SK-N-SH treated with all-trans-retinoic acid at 6 μM for 48 hours (cell line): ENCODE measurements at regions not wholly inside any gene's neighbourhood (a gene's known extent, or its start where the extent isn't known, plus 50 kb on each side); places are given as distances from the start of the nearest gene placed in this dataset.

ENCODE experiments used
- ATAC-seq: fragments of 200-7000 bp; cut with Tn5 transposase; 3 replicates; pipeline ENCODE4 v1.9.1; 2020; ENCODE audit warnings: mild to moderate bottlenecking, moderate library complexity
- ARNTL ChIP-seq: fragments of 450-650 bp; formaldehyde crosslinking; IDR thresholded peaks from 2 replicates; pipeline ENCODE4 v1.5.0; 2020; ENCODE audit warnings: low read depth, mild to moderate bottlenecking, moderate library complexity, borderline replicate concordance
- BACH2 ChIP-seq: fragments of 250-450 bp; sonication (Bioruptor Pico); IDR thresholded peaks from 2 replicates; pipeline ENCODE4 v1.9.0; 2021; ENCODE audit warnings: mild to moderate bottlenecking, borderline replicate concordance
- CSDC2 ChIP-seq: fragments of 250-450 bp; sonication (Bioruptor Pico); IDR thresholded peaks from 2 replicates; pipeline ENCODE4 v1.5.0; 2020; ENCODE audit warnings: mild to moderate bottlenecking, moderate library complexity
- ESRRG ChIP-seq: fragments of 250-450 bp; sonication (Bioruptor Pico); IDR thresholded peaks from 2 replicates; pipeline ENCODE4 v1.6.1; 2021; ENCODE audit warnings: mild to moderate bottlenecking
- GLIS3 ChIP-seq: fragments of 250-450 bp; sonication (Bioruptor Pico); IDR thresholded peaks from 2 replicates; pipeline ENCODE4 v1.5.0; 2020; ENCODE audit warnings: mild to moderate bottlenecking, moderate library complexity
- ISL1 ChIP-seq: fragments of 250-450 bp; sonication (Bioruptor Pico); IDR thresholded peaks from 2 replicates; pipeline ENCODE4 v2.1.2; 2022; ENCODE audit warnings: mild to moderate bottlenecking, moderate library complexity
- OSR1 ChIP-seq: fragments of 250-450 bp; sonication (Bioruptor Pico); IDR thresholded peaks from 2 replicates; pipeline ENCODE4 v1.8.0; 2022; ENCODE audit warnings: moderate library complexity, mild to moderate bottlenecking, inconsistent platforms
- PPARA ChIP-seq: fragments of 250-450 bp; sonication (Bioruptor Pico); IDR thresholded peaks from 2 replicates; pipeline ENCODE4 v1.5.0; 2020; ENCODE audit warnings: mild to moderate bottlenecking, borderline replicate concordance
- RARB ChIP-seq: fragments of 250-450 bp; sonication (Bioruptor Pico); IDR thresholded peaks from 2 replicates; pipeline ENCODE4 v1.8.0; 2021; ENCODE audit warnings: mild to moderate bottlenecking, moderate library complexity
- TCF4 ChIP-seq: fragments of 250-450 bp; sonication (Bioruptor Pico); IDR thresholded peaks from 2 replicates; pipeline ENCODE4 v1.8.0; 2021; ENCODE audit warnings: mild to moderate bottlenecking, moderate library complexity, borderline replicate concordance
- TSHZ2 ChIP-seq: fragments of 250-450 bp; sonication (Bioruptor Pico); IDR thresholded peaks from 2 replicates; pipeline ENCODE4 v1.5.0; 2020; ENCODE audit warnings: mild to moderate bottlenecking, moderate library complexity
- ZC3H10 ChIP-seq: fragments of 250-450 bp; sonication (Bioruptor Pico); IDR thresholded peaks from 2 replicates; pipeline ENCODE4 v1.5.1; 2021; ENCODE audit warnings: mild to moderate bottlenecking, moderate library complexity
- ZFP3 ChIP-seq: fragments of 250-450 bp; sonication (Bioruptor Pico); IDR thresholded peaks from 2 replicates; pipeline ENCODE4 v1.5.0; 2020; ENCODE audit warnings: mild to moderate bottlenecking, moderate library complexity
- ZFP30 ChIP-seq: fragments of 450-650 bp; formaldehyde crosslinking; IDR thresholded peaks from 2 replicates; pipeline ENCODE4 v1.5.0; 2022; ENCODE audit warnings: mild to moderate bottlenecking, moderate library complexity
- ZNF565 ChIP-seq: fragments of 450-650 bp; formaldehyde crosslinking; conservative IDR thresholded peaks from 2 replicates; pipeline ENCODE4 v1.5.0; 2020; ENCODE audit warnings: low read depth, mild to moderate bottlenecking, moderate library complexity
- ZNF70 ChIP-seq: fragments of 450-650 bp; formaldehyde crosslinking; IDR thresholded peaks from 2 replicates; pipeline ENCODE4 v1.5.0; 2020; ENCODE audit warnings: mild to moderate bottlenecking, moderate library complexity
- ZNF8 ChIP-seq: fragments of 450-650 bp; formaldehyde crosslinking; IDR thresholded peaks from 2 replicates; pipeline ENCODE4 v1.5.0; 2020; ENCODE audit warnings: mild to moderate bottlenecking, moderate library complexity
- TF ChIP-seq, protein P1 (sequence below): fragments of 250-450 bp; sonication (Bioruptor Pico); IDR thresholded peaks from 2 replicates; pipeline ENCODE4 v1.8.0; 2021; ENCODE audit warnings: low read depth, mild to moderate bottlenecking, moderate library complexity, borderline replicate concordance
- TF ChIP-seq, protein P2 (sequence below): fragments of 250-450 bp; sonication (Bioruptor Pico); IDR thresholded peaks from 2 replicates; pipeline ENCODE4 v1.5.1; 2020; ENCODE audit warnings: low read depth, mild to moderate bottlenecking, moderate library complexity
- TF ChIP-seq, protein P3 (sequence below): fragments of 250-450 bp; sonication (Bioruptor Pico); IDR thresholded peaks from 2 replicates; pipeline ENCODE4 v1.5.1; 2021; ENCODE audit warnings: mild to moderate bottlenecking, moderate library complexity
- TF ChIP-seq, protein P4 (sequence below): fragments of 250-450 bp; sonication (Bioruptor Pico); IDR thresholded peaks from 2 replicates; pipeline ENCODE4 v1.8.0; 2020; ENCODE audit warnings: mild to moderate bottlenecking, moderate library complexity, borderline replicate concordance

DNA sequence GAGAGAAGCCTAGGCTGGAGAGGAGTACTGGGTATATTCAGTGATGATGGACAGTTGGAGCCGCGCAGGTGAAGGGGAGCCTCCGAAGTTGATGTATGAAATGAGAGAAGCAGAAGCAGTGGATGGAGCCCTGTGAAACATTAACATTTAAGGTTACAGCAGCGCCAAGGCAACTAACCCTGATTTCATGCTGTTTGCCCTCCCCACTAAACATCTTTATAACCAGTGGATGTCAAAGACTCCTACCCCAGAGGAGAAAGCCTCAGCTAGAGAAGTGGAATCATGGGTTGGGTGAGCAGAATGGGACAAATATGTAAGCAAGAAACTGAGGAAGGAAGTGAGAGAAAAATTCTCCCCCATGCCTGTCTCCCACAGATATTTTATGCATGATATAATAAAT, 92.0 kb upstream of the NMNAT3 start:
- TF ChIP-seq BACH2 = no peak
- no peak for TF ChIP-seq ZC3H10 (CRISPR knock-in tag)
- TF ChIP-seq ZFP30 (CRISPR knock-in tag) = no peak
- no peak for ATAC-seq

- TF ChIP-seq, protein P1, sequence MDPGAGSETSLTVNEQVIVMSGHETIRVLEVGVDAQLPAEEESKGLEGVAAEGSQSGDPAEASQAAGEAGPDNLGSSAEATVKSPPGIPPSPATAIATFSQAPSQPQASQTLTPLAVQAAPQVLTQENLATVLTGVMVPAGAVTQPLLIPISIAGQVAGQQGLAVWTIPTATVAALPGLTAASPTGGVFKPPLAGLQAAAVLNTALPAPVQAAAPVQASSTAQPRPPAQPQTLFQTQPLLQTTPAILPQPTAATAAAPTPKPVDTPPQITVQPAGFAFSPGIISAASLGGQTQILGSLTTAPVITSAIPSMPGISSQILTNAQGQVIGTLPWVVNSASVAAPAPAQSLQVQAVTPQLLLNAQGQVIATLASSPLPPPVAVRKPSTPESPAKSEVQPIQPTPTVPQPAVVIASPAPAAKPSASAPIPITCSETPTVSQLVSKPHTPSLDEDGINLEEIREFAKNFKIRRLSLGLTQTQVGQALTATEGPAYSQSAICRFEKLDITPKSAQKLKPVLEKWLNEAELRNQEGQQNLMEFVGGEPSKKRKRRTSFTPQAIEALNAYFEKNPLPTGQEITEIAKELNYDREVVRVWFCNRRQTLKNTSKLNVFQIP (CRISPR knock-in tag) = no peak
- no peak for TF ChIP-seq ZFP3 (CRISPR knock-in tag)
- TF ChIP-seq TCF4 (CRISPR knock-in tag) = no peak
- no peak for TF ChIP-seq ZNF565 (CRISPR knock-in tag)
- no peak for TF ChIP-seq ARNTL (CRISPR knock-in tag)
- ATAC-seq = no peak
Observed at GRCh38 chr3:139764936-139765335, 87.2 kb upstream of the NMNAT3 start.

GRCh38 chr3:139764069-139764905, 86.5 kb upstream of the NMNAT3 start:
- ATAC-seq = no peak

More at GRCh38 chr3:139764069-139764905, 86.5 kb upstream of the NMNAT3 start:
- no peak for TF ChIP-seq BACH2
- TF ChIP-seq ZNF70 (CRISPR knock-in tag) = no peak
- no peak for TF ChIP-seq RARB (CRISPR knock-in tag)
- no peak for TF ChIP-seq ZC3H10 (CRISPR knock-in tag)
- no peak for TF ChIP-seq ZFP3 (CRISPR knock-in tag)
- TF ChIP-seq CSDC2 = no peak
- TF ChIP-seq OSR1 (CRISPR knock-in tag) = no peak
- TF ChIP-seq, protein P2, sequence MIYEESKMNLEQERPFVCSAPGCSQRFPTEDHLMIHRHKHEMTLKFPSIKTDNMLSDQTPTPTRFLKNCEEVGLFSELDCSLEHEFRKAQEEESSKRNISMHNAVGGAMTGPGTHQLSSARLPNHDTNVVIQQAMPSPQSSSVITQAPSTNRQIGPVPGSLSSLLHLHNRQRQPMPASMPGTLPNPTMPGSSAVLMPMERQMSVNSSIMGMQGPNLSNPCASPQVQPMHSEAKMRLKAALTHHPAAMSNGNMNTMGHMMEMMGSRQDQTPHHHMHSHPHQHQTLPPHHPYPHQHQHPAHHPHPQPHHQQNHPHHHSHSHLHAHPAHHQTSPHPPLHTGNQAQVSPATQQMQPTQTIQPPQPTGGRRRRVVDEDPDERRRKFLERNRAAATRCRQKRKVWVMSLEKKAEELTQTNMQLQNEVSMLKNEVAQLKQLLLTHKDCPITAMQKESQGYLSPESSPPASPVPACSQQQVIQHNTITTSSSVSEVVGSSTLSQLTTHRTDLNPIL (CRISPR knock-in tag) = no peak
- no peak for TF ChIP-seq ESRRG
- no peak for TF ChIP-seq TSHZ2 (CRISPR knock-in tag)
- TF ChIP-seq ZNF8 (CRISPR knock-in tag) = no peak
- TF ChIP-seq ISL1 (CRISPR knock-in tag) = no peak
- TF ChIP-seq, protein P3, sequence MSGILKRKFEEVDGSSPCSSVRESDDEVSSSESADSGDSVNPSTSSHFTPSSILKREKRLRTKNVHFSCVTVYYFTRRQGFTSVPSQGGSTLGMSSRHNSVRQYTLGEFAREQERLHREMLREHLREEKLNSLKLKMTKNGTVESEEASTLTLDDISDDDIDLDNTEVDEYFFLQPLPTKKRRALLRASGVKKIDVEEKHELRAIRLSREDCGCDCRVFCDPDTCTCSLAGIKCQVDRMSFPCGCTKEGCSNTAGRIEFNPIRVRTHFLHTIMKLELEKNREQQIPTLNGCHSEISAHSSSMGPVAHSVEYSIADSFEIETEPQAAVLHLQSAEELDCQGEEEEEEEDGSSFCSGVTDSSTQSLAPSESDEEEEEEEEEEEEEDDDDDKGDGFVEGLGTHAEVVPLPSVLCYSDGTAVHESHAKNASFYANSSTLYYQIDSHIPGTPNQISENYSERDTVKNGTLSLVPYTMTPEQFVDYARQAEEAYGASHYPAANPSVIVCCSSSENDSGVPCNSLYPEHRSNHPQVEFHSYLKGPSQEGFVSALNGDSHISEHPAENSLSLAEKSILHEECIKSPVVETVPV = no peak
- TF ChIP-seq, protein P1 (CRISPR knock-in tag) = no peak
- TF ChIP-seq GLIS3 = no peak
- no peak for TF ChIP-seq ZFP30 (CRISPR knock-in tag)
- TF ChIP-seq, protein P4, sequence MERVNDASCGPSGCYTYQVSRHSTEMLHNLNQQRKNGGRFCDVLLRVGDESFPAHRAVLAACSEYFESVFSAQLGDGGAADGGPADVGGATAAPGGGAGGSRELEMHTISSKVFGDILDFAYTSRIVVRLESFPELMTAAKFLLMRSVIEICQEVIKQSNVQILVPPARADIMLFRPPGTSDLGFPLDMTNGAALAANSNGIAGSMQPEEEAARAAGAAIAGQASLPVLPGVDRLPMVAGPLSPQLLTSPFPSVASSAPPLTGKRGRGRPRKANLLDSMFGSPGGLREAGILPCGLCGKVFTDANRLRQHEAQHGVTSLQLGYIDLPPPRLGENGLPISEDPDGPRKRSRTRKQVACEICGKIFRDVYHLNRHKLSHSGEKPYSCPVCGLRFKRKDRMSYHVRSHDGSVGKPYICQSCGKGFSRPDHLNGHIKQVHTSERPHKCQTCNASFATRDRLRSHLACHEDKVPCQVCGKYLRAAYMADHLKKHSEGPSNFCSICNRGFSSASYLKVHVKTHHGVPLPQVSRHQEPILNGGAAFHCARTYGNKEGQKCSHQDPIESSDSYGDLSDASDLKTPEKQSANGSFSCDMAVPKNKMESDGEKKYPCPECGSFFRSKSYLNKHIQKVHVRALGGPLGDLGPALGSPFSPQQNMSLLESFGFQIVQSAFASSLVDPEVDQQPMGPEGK (CRISPR knock-in tag) = no peak
- TF ChIP-seq PPARA = no peak
